Activated B cell treated with CpG ODN at 0.5 μM for 24 hours (primary cell): ENCODE measurements at regions not wholly inside any gene's neighbourhood (a gene's known extent, or its start where the extent isn't known, plus 50 kb on each side); places are given as distances from the start of the nearest gene placed in this dataset.

Source experiments
- ATAC-seq: fragments of 200-7000 bp; cut with Tn5 transposase; one replicate; pipeline ENCODE4 v1.10.0; 2021; ENCODE audit warnings: low read depth, mild to moderate bottlenecking, moderate library complexity
- CTCF ChIA-PET: fragments of 350-600 bp; sonication (Branson Sonifier 250); formaldehyde crosslinking; loops from one replicate; lab custom pipeline; 2021; ENCODE audit warnings: antibody characterized with exemption; lab: Charles Lee
- POLR2A ChIA-PET: fragments of 350-600 bp; sonication (Branson Sonifier 250); formaldehyde crosslinking; loops from one replicate; lab custom pipeline; 2021; ENCODE audit warnings: antibody characterized with exemption; lab: Charles Lee
- DNase-seq: peaks from one replicate; pipeline ENCODE4 v3.0.0; 2022
- H3K27ac Mint-ChIP-seq: one replicate; pipeline ENCODE4 v1.8.0; 2020; ENCODE audit warnings: mixed read lengths
- H3K27me3 Mint-ChIP-seq: one replicate; pipeline ENCODE4 v1.8.0; 2021; ENCODE audit warnings: mixed read lengths
- H3K36me3 Mint-ChIP-seq: one replicate; pipeline ENCODE4 v1.8.0; 2021; ENCODE audit warnings: low read depth, mixed read lengths
- H3K4me1 Mint-ChIP-seq: one replicate; pipeline ENCODE4 v1.8.0; 2021; ENCODE audit warnings: mixed read lengths
- H3K4me3 Mint-ChIP-seq: one replicate; pipeline ENCODE4 v1.8.0; 2020; ENCODE audit warnings: mild to moderate bottlenecking, mixed read lengths
- H3K9me3 Mint-ChIP-seq: one replicate; pipeline ENCODE4 v1.8.0; 2020; ENCODE audit warnings: mixed read lengths
- intact Hi-C: fragments of 100-400 bp; cut with micrococcal nuclease; formaldehyde crosslinking; loops from one replicate; pipeline ENCODE4 v1.15.1; 2024
- TF ChIP-seq, protein P1 (sequence below): fragments of 200-600 bp; IDR thresholded peaks from one replicate; pipeline ENCODE4 v1.8.0; 2022; ENCODE audit warnings: antibody characterized with exemption, mild to moderate bottlenecking

DNA sequence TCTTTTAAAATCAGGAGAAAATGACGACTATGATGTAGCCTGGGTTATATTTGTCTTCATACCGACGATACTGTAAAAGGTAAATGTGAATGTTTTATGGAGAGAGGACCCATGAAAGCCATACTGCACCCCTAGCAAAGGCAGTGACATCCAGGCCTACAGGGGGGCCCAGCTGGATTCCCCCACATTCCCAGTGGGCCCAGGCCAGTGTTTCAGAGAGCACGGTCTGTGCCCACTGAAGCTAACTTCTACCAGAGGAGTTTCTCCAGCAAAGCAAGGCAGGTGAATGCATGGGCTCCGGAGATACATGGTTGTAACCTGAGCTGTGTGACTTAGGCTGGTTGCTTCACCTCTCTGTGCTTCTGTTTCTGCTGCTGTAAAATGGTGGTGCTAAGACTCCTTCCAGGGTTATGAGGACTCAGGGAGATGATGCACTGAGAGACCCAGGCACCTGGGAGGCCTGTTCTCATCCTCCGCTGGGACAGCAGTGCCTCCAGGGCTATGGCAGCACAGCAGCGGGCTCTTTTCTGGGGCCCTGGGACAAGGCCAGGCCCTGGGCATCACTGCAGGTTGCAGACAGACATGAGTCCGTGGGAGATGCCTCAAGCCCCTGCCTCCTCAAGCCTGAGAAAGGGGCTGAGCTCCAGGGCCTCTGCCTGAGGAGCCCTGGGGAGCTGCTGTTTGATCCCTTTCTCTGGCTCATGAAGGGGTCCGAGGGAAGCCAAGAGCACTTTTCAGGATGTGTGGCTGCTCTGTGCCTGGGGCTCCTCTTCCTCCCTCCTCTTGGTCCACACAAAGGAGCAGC is 73.7 kb downstream of the SERPINA3 start:
- H3K4me1 Mint-ChIP-seq: no peaks in the 10 kb centered on the region
- H3K4me3 Mint-ChIP-seq: no peak overlapping the region
- ChIA-PET POLR2A (interaction anchor here (0.5 kb wide), 1 partner anchor 19 kb away, joined by 4 read pairs; no protein-coding TSS in a partner anchor), CTCF (no interaction called here)
- no peak overlapping the region for H3K27ac Mint-ChIP-seq
- intact Hi-C loops: loop anchor here (5.0 kb wide), 2 partner anchors 511 to 746 kb away; no protein-coding TSS in a partner anchor
- H3K9me3 Mint-ChIP-seq: no peaks in the 10 kb centered on the region
- ATAC-seq: no peak
- no peaks in the 10 kb centered on the region for H3K36me3 Mint-ChIP-seq
- no peak for DNase-seq
- H3K27me3 Mint-ChIP-seq: peaks cover 14% of the 10 kb centered on the region
- TF ChIP-seq, protein P1, sequence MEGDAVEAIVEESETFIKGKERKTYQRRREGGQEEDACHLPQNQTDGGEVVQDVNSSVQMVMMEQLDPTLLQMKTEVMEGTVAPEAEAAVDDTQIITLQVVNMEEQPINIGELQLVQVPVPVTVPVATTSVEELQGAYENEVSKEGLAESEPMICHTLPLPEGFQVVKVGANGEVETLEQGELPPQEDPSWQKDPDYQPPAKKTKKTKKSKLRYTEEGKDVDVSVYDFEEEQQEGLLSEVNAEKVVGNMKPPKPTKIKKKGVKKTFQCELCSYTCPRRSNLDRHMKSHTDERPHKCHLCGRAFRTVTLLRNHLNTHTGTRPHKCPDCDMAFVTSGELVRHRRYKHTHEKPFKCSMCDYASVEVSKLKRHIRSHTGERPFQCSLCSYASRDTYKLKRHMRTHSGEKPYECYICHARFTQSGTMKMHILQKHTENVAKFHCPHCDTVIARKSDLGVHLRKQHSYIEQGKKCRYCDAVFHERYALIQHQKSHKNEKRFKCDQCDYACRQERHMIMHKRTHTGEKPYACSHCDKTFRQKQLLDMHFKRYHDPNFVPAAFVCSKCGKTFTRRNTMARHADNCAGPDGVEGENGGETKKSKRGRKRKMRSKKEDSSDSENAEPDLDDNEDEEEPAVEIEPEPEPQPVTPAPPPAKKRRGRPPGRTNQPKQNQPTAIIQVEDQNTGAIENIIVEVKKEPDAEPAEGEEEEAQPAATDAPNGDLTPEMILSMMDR: no peak

DNA sequence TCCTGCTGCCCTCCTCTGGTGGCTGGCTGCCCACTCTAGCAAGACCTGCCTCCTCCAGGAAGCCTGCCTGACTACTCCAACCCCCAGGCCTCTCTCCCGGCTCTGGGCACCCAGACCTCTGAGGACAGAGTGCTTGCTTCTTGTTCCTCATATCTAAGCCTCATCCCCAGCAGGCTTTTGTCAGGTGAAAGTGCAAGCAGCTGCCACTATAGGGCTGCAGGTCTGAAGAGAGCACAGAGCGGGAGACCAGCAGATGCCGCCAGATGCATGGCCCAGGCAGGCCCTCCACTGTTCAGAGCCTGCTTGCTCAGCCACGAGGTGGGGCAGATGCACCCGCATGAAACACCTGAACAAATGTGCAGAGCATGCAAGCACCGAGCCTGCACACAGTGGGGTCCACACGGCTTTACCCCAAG is 73.0 kb downstream of the SERPINA3 start:
- no peaks in the 10 kb centered on the region for H3K9me3 Mint-ChIP-seq
- intact Hi-C loops: loop anchor here (5.0 kb wide), 2 partner anchors 512 to 747 kb away; no protein-coding TSS in a partner anchor
- ChIA-PET CTCF (no interaction called here), POLR2A (no interaction called here)
- no peaks in the 10 kb centered on the region for H3K36me3 Mint-ChIP-seq
- TF ChIP-seq, protein P1: no peak
- ATAC-seq (no peak), DNase-seq (no peak)
- peaks cover 11% of the 10 kb centered on the region for H3K27me3 Mint-ChIP-seq
- no peaks in the 10 kb centered on the region for H3K4me1 Mint-ChIP-seq
- H3K4me3 Mint-ChIP-seq: no peak overlapping the region
- no peak overlapping the region for H3K27ac Mint-ChIP-seq

DNA sequence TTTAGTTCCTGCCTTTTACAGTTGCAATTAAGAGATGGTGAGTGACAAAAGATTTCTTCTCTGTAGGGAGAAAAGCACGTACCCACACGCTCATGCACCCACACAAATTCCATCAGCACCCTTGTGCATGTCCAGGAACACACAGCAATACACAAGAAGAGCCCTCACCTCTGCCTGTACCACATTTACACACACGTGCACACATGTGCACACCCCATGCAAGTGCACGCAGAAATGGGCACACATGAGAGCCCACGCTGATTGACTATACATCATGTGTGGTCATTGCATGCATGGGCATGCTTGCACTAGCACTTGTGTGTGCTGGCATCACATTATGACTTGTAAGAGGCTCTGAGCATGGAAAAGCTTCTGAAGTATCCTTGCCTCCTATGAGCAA is 70.5 kb downstream of the SERPINA3 start:
- DNase-seq (no peak), ATAC-seq (no peak)
- intact Hi-C loops: no loop called here
- Mint-ChIP-seq H3K36me3 (no peaks in the 10 kb centered on the region), H3K4me3 (no peak overlapping the region), H3K27ac (no peak overlapping the region), H3K27me3 (peaks cover 6% of the 10 kb centered on the region), H3K9me3 (no peaks in the 10 kb centered on the region), H3K4me1 (no peaks in the 10 kb centered on the region)
- CTCF ChIA-PET: no interaction called here
- TF ChIP-seq, protein P1: no peak
- POLR2A ChIA-PET: no interaction called here

DNA sequence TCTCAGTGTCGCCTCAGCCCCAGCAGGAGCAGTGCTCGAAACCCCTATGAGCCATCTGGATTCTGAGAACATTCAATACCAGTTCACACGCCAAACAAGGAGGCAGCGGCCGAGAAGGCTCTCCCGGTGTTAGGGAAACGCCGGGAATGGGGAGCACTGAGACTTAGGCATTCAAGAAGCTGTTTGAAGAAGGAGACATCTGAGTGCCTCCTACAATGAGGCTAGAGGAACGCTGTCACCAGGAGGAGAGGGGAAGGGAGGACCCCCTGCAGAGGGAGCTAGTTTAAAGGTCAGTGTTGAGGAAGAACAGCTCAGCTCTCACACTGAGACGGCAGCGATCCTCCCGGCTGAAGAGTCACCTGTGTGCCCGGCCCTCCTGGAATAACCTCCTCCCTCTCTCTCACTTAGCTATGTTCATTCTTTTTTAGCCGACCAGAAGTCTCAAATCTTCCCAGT is 69.9 kb downstream of the SERPINA3 start:
- no peak for DNase-seq
- ATAC-seq: no peak
- intact Hi-C loops: no loop called here
- H3K4me3 Mint-ChIP-seq: no peak overlapping the region
- no peaks in the 10 kb centered on the region for H3K4me1 Mint-ChIP-seq
- H3K27ac Mint-ChIP-seq: no peak overlapping the region
- CTCF ChIA-PET: no interaction called here
- TF ChIP-seq, protein P1: no peak
- no peaks in the 10 kb centered on the region for H3K9me3 Mint-ChIP-seq
- POLR2A ChIA-PET: no interaction called here
- no peaks in the 10 kb centered on the region for H3K36me3 Mint-ChIP-seq
- H3K27me3 Mint-ChIP-seq: peaks cover 6% of the 10 kb centered on the region

DNA sequence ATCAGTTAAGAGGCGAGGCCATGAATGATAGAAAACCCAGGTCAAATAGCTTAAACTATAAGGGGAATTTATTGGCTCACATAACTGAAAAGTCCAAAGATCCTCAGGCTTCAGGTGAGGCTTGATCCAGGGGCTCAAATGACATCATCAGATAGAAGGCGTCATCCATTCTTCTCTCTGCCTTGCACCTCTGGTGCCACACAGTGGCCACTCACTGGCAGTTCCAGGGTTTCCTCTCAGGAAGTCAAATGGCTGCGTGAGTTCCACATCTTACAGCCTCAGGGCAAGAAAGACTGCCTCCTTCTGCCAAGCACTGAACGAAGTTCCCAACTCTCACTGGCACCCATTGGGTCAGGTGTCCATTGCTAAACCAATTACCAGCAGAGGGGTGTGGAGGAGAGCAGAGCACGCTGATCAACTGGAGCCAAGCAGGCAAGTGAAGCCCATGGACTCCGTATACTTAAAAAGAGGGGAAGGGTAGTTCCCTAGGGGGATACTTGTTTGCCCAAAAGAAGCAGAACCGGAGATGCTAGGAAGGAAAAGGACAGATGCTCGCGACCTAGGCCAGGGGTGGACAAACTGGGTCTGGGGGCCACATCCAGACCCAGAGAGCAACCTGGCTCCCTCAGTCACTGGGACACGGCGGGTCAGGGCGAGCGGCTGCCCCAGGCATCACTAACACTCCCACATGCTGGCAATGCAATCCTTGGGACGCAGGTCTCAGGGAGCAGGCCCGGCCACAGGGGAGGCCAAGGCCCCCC is 69.3 kb downstream of the SERPINA3 start:
- no peaks in the 10 kb centered on the region for H3K4me1 Mint-ChIP-seq

More for the DNA sequence above, 69.3 kb downstream of the SERPINA3 start:
- ATAC-seq (no peak), DNase-seq (no peak)
- TF ChIP-seq, protein P1: no peak
- intact Hi-C loops: no loop called here
- no peaks in the 10 kb centered on the region for H3K36me3 Mint-ChIP-seq
- ChIA-PET CTCF (no interaction called here), POLR2A (no interaction called here)
- no peak overlapping the region for H3K4me3 Mint-ChIP-seq
- no peak overlapping the region for H3K27ac Mint-ChIP-seq
- H3K27me3 Mint-ChIP-seq: peaks cover 7% of the 10 kb centered on the region
- H3K9me3 Mint-ChIP-seq: no peaks in the 10 kb centered on the region
